ENCODE measurements at regions not wholly inside any gene's neighbourhood (a gene's known extent, or its start where the extent isn't known, plus 50 kb on each side); places are given as distances from the start of the nearest gene placed in this dataset.
"Not testable (repeated sequence)": the region's sequence is repeated elsewhere in the genome, so short reads cannot be mapped to it uniquely, and the experiment has no call there.

DNA sequence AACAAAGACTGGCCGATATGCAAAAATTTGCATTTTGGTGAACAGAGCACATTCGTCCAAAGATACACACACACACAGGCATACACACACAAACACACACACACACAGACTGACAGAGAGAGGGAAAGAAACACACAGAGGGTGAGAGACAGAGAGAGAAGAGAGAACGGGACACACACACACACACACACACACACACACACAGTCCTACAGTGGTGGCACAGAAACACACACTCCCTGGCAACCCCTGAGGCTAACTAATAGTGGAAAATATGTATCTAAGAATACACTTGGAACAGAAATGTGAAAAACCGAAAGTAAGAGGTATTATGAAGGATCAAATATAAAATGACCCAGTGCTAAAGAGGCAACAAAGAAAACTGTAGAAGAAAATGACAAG, 919.9 kb upstream of the DEFB115 start:
- intact Hi-C loops (cut with micrococcal nuclease); CTCF ChIA-PET; H3K27me3 ChIP-seq (ENCODE audit: control insufficient read depth in 2 of 2, insufficient read depth in 2 of 2, low read length in 2 of 2); H3K27ac ChIP-seq (ENCODE audit: low read depth, low read length); ATAC-seq; H3K4me3 ChIP-seq (ENCODE audit: low read length); POLR2A ChIA-PET; H3K27me3 Mint-ChIP-seq; DNase-seq; H3K4me1 Mint-ChIP-seq; H3K9me3 ChIP-seq (ENCODE audit: control insufficient read depth in 2 of 3, low read length in 3 of 3); H3K36me3 Mint-ChIP-seq; H3K27ac Mint-ChIP-seq; H3K4me3 Mint-ChIP-seq; H3K36me3 ChIP-seq (ENCODE audit: control insufficient read depth in 2 of 3, insufficient read depth in 3 of 3, low read length in 3 of 3); H3K4me1 ChIP-seq (ENCODE audit: control insufficient read depth in 2 of 2, insufficient read depth in 2 of 2, low read length in 2 of 2): not testable (repeated sequence)
- H3K9me3 Mint-ChIP-seq: peaks cover 0 to 25% (median 1%) of the 10 kb centered on the region in 11 donors

DNA sequence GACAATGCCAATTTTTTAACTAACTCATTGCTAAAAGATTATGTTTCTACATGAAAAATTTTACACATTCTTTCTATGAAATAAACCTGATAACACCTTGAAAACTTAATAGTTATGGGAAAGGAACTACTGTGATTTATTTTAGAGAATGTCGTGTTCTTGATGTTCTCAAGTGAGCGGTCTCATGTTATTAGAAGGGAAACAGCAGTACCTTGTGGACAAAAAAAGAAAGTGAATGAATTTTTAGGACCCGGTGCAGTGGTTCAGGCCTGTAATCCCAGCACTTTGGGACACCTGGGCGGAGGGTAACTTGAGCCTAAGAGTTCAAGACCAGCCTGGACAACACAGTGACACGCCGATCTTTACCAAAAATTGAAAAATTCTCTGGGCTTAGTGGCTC, 908.5 kb upstream of the DEFB115 start:
- CTCF ChIA-PET: interaction anchor here (1.6 kb wide), 1 partner anchor 1021 kb away, joined by 4 read pairs; no protein-coding TSS in a partner anchor
- intact Hi-C loops (cut with micrococcal nuclease): loop anchor here in 1 of 2 donors (1.0 kb wide), 1 partner anchor 1022 kb away; no protein-coding TSS in a partner anchor

DNA sequence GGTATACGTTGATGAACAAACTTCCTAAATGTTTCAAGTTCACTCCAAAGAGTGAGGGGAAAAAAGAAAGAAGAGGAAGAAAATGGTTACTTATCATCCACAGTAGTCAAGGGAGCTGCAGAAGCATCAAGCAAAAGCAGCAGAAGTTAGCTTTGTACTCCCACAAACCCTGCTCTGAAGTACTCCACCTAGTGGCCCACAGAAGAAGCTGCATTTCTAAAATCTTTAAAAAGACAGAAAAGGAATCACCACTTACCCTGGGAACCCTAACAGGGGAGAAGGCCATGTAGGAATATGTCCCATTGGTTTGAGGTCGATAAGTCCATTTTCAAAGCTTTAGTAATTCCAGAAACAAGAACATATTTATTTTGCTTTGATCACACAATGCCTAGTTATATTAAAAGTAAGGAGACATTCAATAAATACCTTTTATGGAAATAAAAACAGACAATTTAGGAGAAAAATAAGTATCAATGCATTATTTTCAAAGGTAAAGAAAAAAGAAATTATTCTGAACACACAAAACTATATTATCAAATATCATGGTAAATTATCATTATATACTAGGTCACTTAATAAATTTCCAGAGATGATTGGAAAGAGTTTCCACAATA, 900.5 kb upstream of the DEFB115 start:
- H3K27ac Mint-ChIP-seq; POLR2A ChIA-PET; ATAC-seq; H3K4me3 Mint-ChIP-seq; H3K9me3 ChIP-seq (ENCODE audit: control insufficient read depth in 2 of 3, low read length in 3 of 3); H3K27me3 ChIP-seq (ENCODE audit: control insufficient read depth in 2 of 2, insufficient read depth in 2 of 2, low read length in 2 of 2); H3K36me3 Mint-ChIP-seq; H3K36me3 ChIP-seq (ENCODE audit: control insufficient read depth in 2 of 3, insufficient read depth in 3 of 3, low read length in 3 of 3); H3K4me1 ChIP-seq (ENCODE audit: control insufficient read depth in 2 of 2, insufficient read depth in 2 of 2, low read length in 2 of 2); H3K4me3 ChIP-seq (ENCODE audit: low read length); H3K4me1 Mint-ChIP-seq; H3K27ac ChIP-seq (ENCODE audit: low read depth, low read length); intact Hi-C loops (cut with micrococcal nuclease): not testable (repeated sequence)
- CTCF ChIA-PET: interaction anchor here (0.6 kb wide), 1 partner anchor 1039 kb away, joined by 3 read pairs; no protein-coding TSS in a partner anchor
- peaks cover 0 to 19% (median 4%) of the 10 kb centered on the region in 5 donors for H3K27me3 Mint-ChIP-seq
- H3K9me3 Mint-ChIP-seq: peaks cover 0 to 20% (median 0%) of the 10 kb centered on the region in 11 donors
- DNase-seq: peak in 4 of 9 donors; percentile 10 to 33 (median 22)

More for the DNA sequence above, 908.5 kb upstream of the DEFB115 start:
- H3K27me3 ChIP-seq (ENCODE audit: control insufficient read depth in 2 of 2, insufficient read depth in 2 of 2, low read length in 2 of 2); H3K36me3 Mint-ChIP-seq; H3K4me3 ChIP-seq (ENCODE audit: low read length); H3K4me1 Mint-ChIP-seq; H3K27ac ChIP-seq (ENCODE audit: low read depth, low read length); H3K4me3 Mint-ChIP-seq; H3K4me1 ChIP-seq (ENCODE audit: control insufficient read depth in 2 of 2, insufficient read depth in 2 of 2, low read length in 2 of 2); H3K36me3 ChIP-seq (ENCODE audit: control insufficient read depth in 2 of 3, insufficient read depth in 3 of 3, low read length in 3 of 3); H3K9me3 ChIP-seq (ENCODE audit: control insufficient read depth in 2 of 3, low read length in 3 of 3); POLR2A ChIA-PET; ATAC-seq: not testable (repeated sequence)
- Mint-ChIP-seq H3K27ac (peak overlapping the region in 1 of 9 donors; percentile 71), H3K27me3 (peaks cover 0 to 13% (median 0%) of the 10 kb centered on the region in 5 donors), H3K9me3 (peaks cover 0 to 18% (median 0%) of the 10 kb centered on the region in 11 donors)
- DNase-seq: peak in 4 of 9 donors; percentile 3 to 27 (median 9)

DNA sequence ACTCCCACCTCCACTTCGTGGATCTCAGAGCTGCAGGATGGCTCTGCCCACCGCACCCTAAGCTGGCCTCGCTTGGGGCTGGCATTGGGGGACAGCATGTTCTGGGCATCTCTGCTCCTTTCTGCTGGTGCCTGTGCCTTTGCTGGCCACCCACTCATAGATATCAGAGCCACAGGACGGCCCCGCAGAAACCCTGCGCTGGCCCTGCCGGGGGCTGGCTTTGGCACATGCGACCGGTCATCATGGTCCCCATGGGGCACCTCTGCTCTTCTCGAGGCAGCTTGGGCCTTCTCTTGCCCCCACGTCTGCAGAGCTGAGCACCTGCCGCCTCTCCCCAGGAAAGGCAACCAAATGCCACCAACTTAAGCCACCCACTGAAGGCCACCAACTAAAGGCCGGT, 895.7 kb upstream of the DEFB115 start:
- ATAC-seq; POLR2A ChIA-PET; H3K27me3 ChIP-seq (ENCODE audit: control insufficient read depth in 2 of 2, insufficient read depth in 2 of 2, low read length in 2 of 2); H3K4me1 ChIP-seq (ENCODE audit: control insufficient read depth in 2 of 2, insufficient read depth in 2 of 2, low read length in 2 of 2); H3K27ac Mint-ChIP-seq; H3K4me1 Mint-ChIP-seq; H3K4me3 Mint-ChIP-seq; intact Hi-C loops (cut with micrococcal nuclease); H3K27ac ChIP-seq (ENCODE audit: low read depth, low read length); H3K9me3 ChIP-seq (ENCODE audit: control insufficient read depth in 2 of 3, low read length in 3 of 3); H3K36me3 Mint-ChIP-seq; CTCF ChIA-PET; H3K36me3 ChIP-seq (ENCODE audit: control insufficient read depth in 2 of 3, insufficient read depth in 3 of 3, low read length in 3 of 3); DNase-seq; H3K4me3 ChIP-seq (ENCODE audit: low read length): not testable (repeated sequence)
- Mint-ChIP-seq H3K9me3 (peaks cover 0 to 30% (median 5%) of the 10 kb centered on the region in 11 donors), H3K27me3 (peaks cover 0 to 19% (median 6%) of the 10 kb centered on the region in 5 donors)

DNA sequence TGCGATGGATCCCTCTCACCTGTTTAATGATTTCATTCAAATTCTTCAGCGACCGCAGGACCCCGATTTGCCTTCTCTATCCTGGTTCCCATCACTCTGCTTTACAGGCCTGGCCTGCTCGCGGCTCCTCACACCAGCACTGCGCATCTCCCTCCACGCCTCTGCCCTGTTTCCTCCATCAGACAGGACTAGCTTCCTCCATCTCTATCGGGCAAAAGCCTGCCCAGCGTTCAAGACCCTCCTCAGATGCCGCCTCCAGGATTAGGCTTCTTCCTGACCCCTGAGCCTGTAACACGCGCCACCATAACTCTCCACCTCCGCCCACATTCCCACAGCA, 881.1 kb upstream of the DEFB115 start:
- intact Hi-C loops (cut with micrococcal nuclease): loop anchor here (2.0 to 5.0 kb wide), 2 partner anchors 94 to 1774 kb away; no protein-coding TSS in a partner anchor
- ATAC-seq; POLR2A ChIA-PET; H3K9me3 ChIP-seq (ENCODE audit: control insufficient read depth in 2 of 3, low read length in 3 of 3); H3K36me3 ChIP-seq (ENCODE audit: control insufficient read depth in 2 of 3, insufficient read depth in 3 of 3, low read length in 3 of 3); H3K27me3 Mint-ChIP-seq; CTCF ChIA-PET; DNase-seq; H3K27me3 ChIP-seq (ENCODE audit: control insufficient read depth in 2 of 2, insufficient read depth in 2 of 2, low read length in 2 of 2); H3K4me1 ChIP-seq (ENCODE audit: control insufficient read depth in 2 of 2, insufficient read depth in 2 of 2, low read length in 2 of 2): not testable (repeated sequence)
- peaks cover 0 to 43% (median 6%) of the 10 kb centered on the region in 11 donors for H3K9me3 Mint-ChIP-seq
- peak overlapping the region in 9 of 10 donors; percentile 61 to 97 (median 91) for H3K4me3 Mint-ChIP-seq
- peaks cover 0 to 33% (median 19%) of the 10 kb centered on the region in 7 donors for H3K4me1 Mint-ChIP-seq
- peaks cover 0 to 16% (median 4%) of the 10 kb centered on the region in 5 donors for H3K36me3 Mint-ChIP-seq
- Histone ChIP-seq H3K4me3 (ENCODE audit: low read length) (peak overlapping the region; percentile 89), H3K27ac (ENCODE audit: low read depth, low read length) (peak overlapping the region; percentile 87)
- peak overlapping the region; percentile 68 to 97 (median 94) for H3K27ac Mint-ChIP-seq

DNA sequence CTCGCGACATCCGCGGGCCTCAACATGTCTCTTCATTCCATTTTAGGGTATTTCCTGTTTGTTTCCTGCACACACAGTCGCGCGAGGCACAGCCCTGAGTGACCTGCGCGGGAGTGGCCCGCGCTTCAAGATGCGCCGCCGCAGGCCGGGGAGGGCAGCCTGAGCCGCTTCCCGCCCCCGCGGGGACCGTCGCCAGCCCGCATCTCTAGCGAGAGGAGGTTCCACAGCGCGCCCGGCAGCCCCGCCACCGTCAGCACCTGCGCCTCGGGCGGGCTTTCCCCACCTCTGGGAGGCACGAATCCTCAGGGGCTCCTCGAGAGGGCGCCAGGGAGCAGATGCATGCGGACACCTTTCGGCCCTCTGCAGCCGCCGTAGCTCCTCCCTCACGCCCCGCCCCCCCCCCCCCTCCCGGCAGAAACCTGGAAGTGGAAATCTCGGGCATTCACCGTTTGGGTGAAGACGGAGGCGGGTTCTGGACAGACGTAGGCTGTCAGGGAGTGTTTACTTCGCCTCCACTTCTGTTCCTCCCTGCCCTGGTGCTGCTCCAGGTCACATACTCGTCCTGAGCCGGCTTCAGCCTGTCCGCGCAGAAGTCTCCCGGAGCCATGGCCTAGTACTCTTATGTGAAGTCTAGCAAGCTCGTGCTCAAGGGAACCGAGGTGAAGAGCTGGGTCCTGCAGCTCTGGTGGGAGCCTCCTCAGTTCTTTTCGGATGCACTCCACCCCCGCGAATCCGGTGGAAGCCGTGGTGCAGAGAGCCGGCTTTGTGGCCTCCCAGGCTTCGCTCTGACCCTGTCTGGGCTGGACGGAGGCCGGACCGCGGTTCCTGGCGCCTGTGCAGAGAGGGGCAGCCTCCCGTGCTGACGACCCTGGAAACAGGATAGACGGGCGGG, 880.5 kb upstream of the DEFB115 start:
- Histone ChIP-seq H3K4me3 (ENCODE audit: low read length) (peak overlapping the region; percentile 89), H3K27ac (ENCODE audit: low read depth, low read length) (peak overlapping the region; percentile 87), H3K4me1 (ENCODE audit: control insufficient read depth in 2 of 2, insufficient read depth in 2 of 2, low read length in 2 of 2) (peaks cover 0 to 2% of the 10 kb centered on the region in 2 donors), H3K36me3 (ENCODE audit: control insufficient read depth in 2 of 3, insufficient read depth in 3 of 3, low read length in 3 of 3) (peaks cover 0 to 3% (median 0%) of the 10 kb centered on the region in 3 experiments), H3K27me3 (ENCODE audit: control insufficient read depth in 2 of 2, insufficient read depth in 2 of 2, low read length in 2 of 2) (no peaks in the 10 kb centered on the region), H3K9me3 (ENCODE audit: control insufficient read depth in 2 of 3, low read length in 3 of 3) (no peaks in the 10 kb centered on the region)
- DNase-seq: peak; percentile 45 to 93 (median 89)
- Mint-ChIP-seq H3K27me3 (no peaks in the 10 kb centered on the region), H3K36me3 (peaks cover 0 to 18% (median 4%) of the 10 kb centered on the region in 5 donors), H3K4me1 (peaks cover 0 to 39% (median 21%) of the 10 kb centered on the region in 7 donors), H3K4me3 (peak overlapping the region in 9 of 10 donors; percentile 62 to 97 (median 91)), H3K9me3 (peaks cover 0 to 43% (median 7%) of the 10 kb centered on the region in 11 donors), H3K27ac (peak overlapping the region; percentile 68 to 97 (median 94))
- POLR2A ChIA-PET: no interaction called here
- ATAC-seq: peak; percentile 98
- intact Hi-C loops (cut with micrococcal nuclease): loop anchor here (1.0 to 5.0 kb wide), 4 partner anchors 9 to 1775 kb away; no protein-coding TSS in a partner anchor
- CTCF ChIA-PET: interaction anchor here (0.7 kb wide), 1 partner anchor 1602 kb away, joined by 3 read pairs; no protein-coding TSS in a partner anchor
